Heart left ventricle (tissue), 16 donors: ENCODE measurements at regions not wholly inside any gene's neighbourhood (a gene's known extent, or its start where the extent isn't known, plus 50 kb on each side); places are given as distances from the start of the nearest gene placed in this dataset.

Source experiments
- ATAC-seq, 4 donors: fragments of 200-7000 bp; cut with Tn5 transposase; one replicate each; pipeline ENCODE4 v1.9.1; 2020 to 2022; ENCODE audit warnings: moderate library complexity in 4 of 4, mild to moderate bottlenecking in 3 of 4, moderate number of reproducible peaks in 1 of 4
- DNase-seq, 5 donors: peaks; one replicate each; pipeline ENCODE4 v3.0.0-alpha.2; 2020
- H3K27ac ChIP-seq, 12 donors: fragments of 200-600 bp; sonication (generic) in 4 of 12; one replicate each; pipeline versions ENCODE4 v1.5.0 to v1.8.0; 2016 to 2022; ENCODE audit warnings: mild to moderate bottlenecking in 2 of 12
- H3K27me3 ChIP-seq, 9 donors: fragments of 200-600 bp; sonication (generic) in 2 of 9; one replicate each; pipeline versions ENCODE4 v1.5.1 to v1.8.0; 2016 to 2022; ENCODE audit warnings: mild to moderate bottlenecking in 3 of 9
- H3K36me3 ChIP-seq, 9 donors: fragments of 200-600 bp; sonication (generic) in 2 of 9; one replicate each; pipeline versions ENCODE4 v1.5.0 to v1.8.0; 2018 to 2022; ENCODE audit warnings: mild to moderate bottlenecking in 2 of 9
- H3K4me1 ChIP-seq, 12 donors: fragments of 200-600 bp; sonication (generic) in 4 of 12; one replicate each; pipeline versions ENCODE4 v1.5.0 to v1.8.0; 2016 to 2022; ENCODE audit warnings: mild to moderate bottlenecking in 3 of 12
- H3K4me3 ChIP-seq, 12 donors: fragments of 200-600 bp; sonication (generic) in 4 of 12; one replicate each; pipeline versions ENCODE4 v1.5.0 to v1.8.0; 2017 to 2022; ENCODE audit warnings: mild to moderate bottlenecking in 9 of 12, moderate library complexity in 4 of 12
- H3K9me3 ChIP-seq, 12 donors: fragments of 200-600 bp; sonication (generic) in 4 of 12; one replicate each; pipeline versions ENCODE4 v1.5.0 to v1.8.0; 2016 to 2022; ENCODE audit warnings: mild to moderate bottlenecking in 1 of 12
- POLR2A ChIP-seq, 2 donors: fragments of 450-650 bp; IDR thresholded peaks; one replicate each; pipeline ENCODE4 v1.6.1; 2017; ENCODE audit warnings: antibody characterized with exemption in 2 of 2, mild to moderate bottlenecking in 2 of 2, moderate library complexity in 2 of 2
- WGBS, 4 donors: extraction: QIAGEN DNeasy Blood & Tissue Kit in 2 of 4; methylation state at CpG; one replicate each; pipeline versions ENCODE4 v1.1.5 to v1.1.7; 2013 to 2018; 5-methylcytosine and 5-hydroxymethylcytosine counted together
- intact Hi-C, 10 donors: fragments of 100-400 bp; cut with DNase I; formaldehyde crosslinking; loops; one replicate each; pipeline versions ENCODE4 v1.11.1 to v1.14.2; 2022
- TF ChIP-seq, protein P1 (sequence below), 12 donors: fragments of 200-600 bp; sonication (generic) in 4 of 12; IDR thresholded peaks; one replicate each; pipeline versions ENCODE4 v1.5.0 to v1.8.0; 2018 to 2022; ENCODE audit warnings: antibody characterized with exemption in 12 of 12, mild to moderate bottlenecking in 5 of 12
- donor health status: ischemic (EF 13 %, LVEDD 7.1; RV severe dilation, severe dysfunction).
- donor health status: healthy with polysubstance abuse.
- donor health status: DM: no; HTN: yes; CAD: no.
- donor health status: DM: no; HTN: no; CAD: no.
- donor health status: ischemic (EF 25% LVEDD 6.9; RV normal size, moderate dysfunction).
- donor health status: ischemic (EF 25% LVEDD 5.7; RV mildly dilated, moderate dysfunction).
- donor health status: healthy.
- donor health status: DM: yes; HTN: yes; CAD: no.
- donor health status: ischemic (EF 35%, LVEDD 5.7; RV mildly dilated, moderate dysfunction).
- donor health status: nonischemic (EF 11% LVEDD 7.7; RV severe dilation, severe dysfunction).
- donor health status: DM: yes; HTN: yes; CAD: no.
- donor health status: PGD.
- donor health status: ischemic (EF 29% LVEDD 5.4; RV normal size, mild dysfunction).
- donor health status: nonischemic (EF 23%, LVEDD 6.1; RV moderate dilation, normal function).

GRCh38 chr5:89584339-89584956 lies 701.5 kb upstream of the MEF2C start:
- H3K27ac ChIP-seq: no peak overlapping the region
- DNase-seq: no peak
- H3K36me3 ChIP-seq: no peaks in the 10 kb centered on the region
- TF ChIP-seq, protein P1, sequence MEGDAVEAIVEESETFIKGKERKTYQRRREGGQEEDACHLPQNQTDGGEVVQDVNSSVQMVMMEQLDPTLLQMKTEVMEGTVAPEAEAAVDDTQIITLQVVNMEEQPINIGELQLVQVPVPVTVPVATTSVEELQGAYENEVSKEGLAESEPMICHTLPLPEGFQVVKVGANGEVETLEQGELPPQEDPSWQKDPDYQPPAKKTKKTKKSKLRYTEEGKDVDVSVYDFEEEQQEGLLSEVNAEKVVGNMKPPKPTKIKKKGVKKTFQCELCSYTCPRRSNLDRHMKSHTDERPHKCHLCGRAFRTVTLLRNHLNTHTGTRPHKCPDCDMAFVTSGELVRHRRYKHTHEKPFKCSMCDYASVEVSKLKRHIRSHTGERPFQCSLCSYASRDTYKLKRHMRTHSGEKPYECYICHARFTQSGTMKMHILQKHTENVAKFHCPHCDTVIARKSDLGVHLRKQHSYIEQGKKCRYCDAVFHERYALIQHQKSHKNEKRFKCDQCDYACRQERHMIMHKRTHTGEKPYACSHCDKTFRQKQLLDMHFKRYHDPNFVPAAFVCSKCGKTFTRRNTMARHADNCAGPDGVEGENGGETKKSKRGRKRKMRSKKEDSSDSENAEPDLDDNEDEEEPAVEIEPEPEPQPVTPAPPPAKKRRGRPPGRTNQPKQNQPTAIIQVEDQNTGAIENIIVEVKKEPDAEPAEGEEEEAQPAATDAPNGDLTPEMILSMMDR (IDR thresholded peaks at IDR 0.05): no peak
- no peak for TF ChIP-seq POLR2A (IDR thresholded peaks at IDR 0.05)
- no peaks in the 10 kb centered on the region for H3K27me3 ChIP-seq
- intact Hi-C loops: no loop called here
- no peak overlapping the region for H3K4me3 ChIP-seq
- 82 to 88% (median 86%) methylated on average over 5 of the region's 5 CpGs for WGBS, 4 donors
- ATAC-seq: no peak
- no peaks in the 10 kb centered on the region for H3K4me1 ChIP-seq
- peaks cover 0 to 7% (median 0%) of the 10 kb centered on the region in 12 donors for H3K9me3 ChIP-seq

GRCh38 chr5:89583534-89583933 lies 700.5 kb upstream of the MEF2C start:
- DNase-seq (no peak), ATAC-seq (no peak)
- Histone ChIP-seq H3K27me3 (no peaks in the 10 kb centered on the region), H3K4me1 (no peaks in the 10 kb centered on the region), H3K4me3 (no peak overlapping the region), H3K27ac (no peak overlapping the region), H3K9me3 (peaks cover 0 to 7% (median 0%) of the 10 kb centered on the region in 12 donors), H3K36me3 (no peaks in the 10 kb centered on the region)
- intact Hi-C loops: no loop called here
- TF ChIP-seq, protein P1 (IDR thresholded peaks at IDR 0.05): no peak

DNA sequence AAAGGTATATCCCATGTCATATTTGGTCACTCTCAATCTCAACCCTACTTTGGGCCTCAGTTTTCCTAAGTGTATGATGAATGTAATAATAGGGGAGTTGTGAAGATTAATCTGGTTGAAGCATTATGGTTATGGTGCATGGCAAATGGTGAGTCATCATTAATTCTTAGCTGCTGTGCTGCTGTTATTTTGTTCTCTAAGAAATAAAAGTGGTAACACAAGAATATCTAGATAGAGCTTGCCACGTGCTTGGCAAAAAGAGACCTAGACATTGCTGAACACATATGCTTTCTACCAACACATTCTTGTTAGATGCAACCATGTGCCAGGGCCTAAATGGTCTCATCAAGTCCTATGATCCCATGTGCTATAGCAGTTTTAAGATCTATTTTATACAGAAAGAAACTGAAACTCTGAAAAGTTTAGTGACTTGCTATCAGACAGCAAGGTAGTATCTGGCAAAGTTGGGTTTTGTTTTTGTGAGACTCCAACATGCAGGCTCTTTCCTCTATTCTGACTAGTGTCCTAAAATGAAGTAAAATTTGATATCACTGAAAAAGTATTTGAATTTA lies 699.9 kb upstream of the MEF2C start:
- Histone ChIP-seq H3K27ac (no peak overlapping the region), H3K36me3 (no peaks in the 10 kb centered on the region), H3K4me3 (no peak overlapping the region), H3K4me1 (no peaks in the 10 kb centered on the region), H3K9me3 (peaks cover 0 to 7% (median 0%) of the 10 kb centered on the region in 12 donors), H3K27me3 (no peaks in the 10 kb centered on the region)
- intact Hi-C loops: no loop called here
- ATAC-seq (no peak), DNase-seq (no peak)
- 84 to 100% (median 94%) methylated on average over 1 of the region's 1 CpG for WGBS, 4 donors
- TF ChIP-seq, protein P1 (IDR thresholded peaks at IDR 0.05): no peak
- TF ChIP-seq POLR2A (IDR thresholded peaks at IDR 0.05): no peak

DNA sequence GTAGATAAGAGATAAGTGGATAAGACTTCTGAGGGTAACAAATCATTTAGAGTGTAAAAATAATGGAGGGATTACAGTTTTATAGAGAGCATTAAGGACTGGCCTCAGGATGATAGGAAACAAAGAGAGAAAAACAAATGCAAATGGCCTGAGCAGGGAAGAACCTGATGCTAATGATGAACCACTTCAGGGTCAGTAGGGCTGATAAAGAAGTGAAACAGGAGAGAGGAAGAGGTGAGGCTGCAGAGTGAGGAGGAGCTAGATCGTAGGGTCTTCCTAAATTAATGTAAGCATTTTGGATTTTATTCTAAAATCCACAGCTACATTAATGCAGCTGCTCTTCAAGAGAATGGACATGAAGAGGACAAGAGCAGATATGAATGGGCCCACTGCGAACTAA lies 698.0 kb upstream of the MEF2C start:
- H3K27me3 ChIP-seq: no peaks in the 10 kb centered on the region
- no peak overlapping the region for H3K4me3 ChIP-seq
- TF ChIP-seq, protein P1 (IDR thresholded peaks at IDR 0.05): no peak
- TF ChIP-seq POLR2A (IDR thresholded peaks at IDR 0.05): no peak
- no peak overlapping the region for H3K27ac ChIP-seq
- H3K36me3 ChIP-seq: no peaks in the 10 kb centered on the region
- intact Hi-C loops: no loop called here
- peaks cover 0 to 7% (median 0%) of the 10 kb centered on the region in 12 donors for H3K9me3 ChIP-seq
- DNase-seq: no peak
- ATAC-seq: no peak
- no peaks in the 10 kb centered on the region for H3K4me1 ChIP-seq
- 86 to 93% (median 88%) methylated on average over 2 of the region's 2 CpGs for WGBS, 4 donors
